ENCODE measurements at regions not wholly inside any gene's neighbourhood (a gene's known extent, or its start where the extent isn't known, plus 50 kb on each side); places are given as distances from the start of the nearest gene placed in this dataset.
"Not testable (repeated sequence)": the region's sequence is repeated elsewhere in the genome, so short reads cannot be mapped to it uniquely, and the experiment has no call there.

GRCh38 chr16:18135024-18135423 lies 201.5 kb downstream of the NPIPA8 start:
- TF ChIP-seq REST (tag by site-specific recombination; IDR thresholded peaks at IDR 0.05); ZNF169 (tag by site-specific recombination; IDR thresholded peaks at IDR 0.05); CTCF (tag by site-specific recombination; IDR thresholded peaks at IDR 0.05); TCF7L2 (IDR thresholded peaks at IDR 0.05; ENCODE audit: borderline replicate concordance, low read depth, low read length); ZFP3 (tag by site-specific recombination; IDR thresholded peaks at IDR 0.05; ENCODE audit: low read depth); YY1 (tag by site-specific recombination; IDR thresholded peaks at IDR 0.05); HOXA7 (CRISPR knock-in tag; IDR thresholded peaks at IDR 0.05; ENCODE audit: borderline replicate concordance); ZNF560 (tag by site-specific recombination; IDR thresholded peaks at IDR 0.05; ENCODE audit: borderline replicate concordance): not testable (repeated sequence)
